ENCODE measurements at regions not wholly inside any gene's neighbourhood (a gene's known extent, or its start where the extent isn't known, plus 50 kb on each side); places are given as distances from the start of the nearest gene placed in this dataset.

DNA sequence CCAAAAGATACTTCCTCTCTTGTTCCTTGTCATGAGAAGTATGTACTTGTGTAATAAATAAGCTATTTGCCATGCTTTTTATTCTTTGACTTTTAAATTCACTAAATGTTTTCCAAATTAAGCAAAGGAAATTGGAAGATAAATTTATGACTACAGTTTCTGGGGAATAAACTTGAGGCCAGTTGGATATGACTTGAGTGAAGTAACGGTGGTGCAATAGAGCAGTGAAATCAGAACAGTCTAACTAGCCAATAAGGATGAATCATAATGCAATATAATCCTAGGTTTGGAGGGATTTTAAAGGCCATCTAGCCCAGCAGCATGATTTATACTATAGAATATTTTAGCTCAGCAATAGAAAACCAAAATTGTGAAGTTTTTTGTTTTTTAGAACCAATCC is 183.8 kb upstream of the TCF21 start:
- Histone ChIP-seq H4K20me1 (ENCODE audit: control insufficient read depth, insufficient read depth, low read depth, low read length) (no peaks in the 10 kb centered on the region), H3F3A (ENCODE audit: control insufficient read depth, insufficient read depth) (no peaks in the 10 kb centered on the region), H3K27ac (ENCODE audit: low read depth, low read length) (no peak overlapping the region), H3K4me3 (ENCODE audit: low read length) (no peak overlapping the region), H3K27me3 (ENCODE audit: control insufficient read depth, low read length) (no peaks in the 10 kb centered on the region), H3K79me2 (ENCODE audit: control insufficient read depth, low read length) (no peaks in the 10 kb centered on the region), H3K4me1 (ENCODE audit: control insufficient read depth, low read length) (no peaks in the 10 kb centered on the region), H3K9me3 (ENCODE audit: control insufficient read depth, insufficient read depth, low read length) (no peaks in the 10 kb centered on the region), H3K36me3 (ENCODE audit: control insufficient read depth, low read length) (no peaks in the 10 kb centered on the region), H3K4me2 (ENCODE audit: low read length) (no peak overlapping the region), H3K9me2 (replicated peaks; ENCODE audit: control insufficient read depth, low read length) (no peaks in the 10 kb centered on the region)
- no peak for TF ChIP-seq EZH2phosphoT487 (IDR thresholded peaks at IDR 0.05; ENCODE audit: borderline replicate concordance, low read length)
- TF ChIP-seq, protein P1, sequence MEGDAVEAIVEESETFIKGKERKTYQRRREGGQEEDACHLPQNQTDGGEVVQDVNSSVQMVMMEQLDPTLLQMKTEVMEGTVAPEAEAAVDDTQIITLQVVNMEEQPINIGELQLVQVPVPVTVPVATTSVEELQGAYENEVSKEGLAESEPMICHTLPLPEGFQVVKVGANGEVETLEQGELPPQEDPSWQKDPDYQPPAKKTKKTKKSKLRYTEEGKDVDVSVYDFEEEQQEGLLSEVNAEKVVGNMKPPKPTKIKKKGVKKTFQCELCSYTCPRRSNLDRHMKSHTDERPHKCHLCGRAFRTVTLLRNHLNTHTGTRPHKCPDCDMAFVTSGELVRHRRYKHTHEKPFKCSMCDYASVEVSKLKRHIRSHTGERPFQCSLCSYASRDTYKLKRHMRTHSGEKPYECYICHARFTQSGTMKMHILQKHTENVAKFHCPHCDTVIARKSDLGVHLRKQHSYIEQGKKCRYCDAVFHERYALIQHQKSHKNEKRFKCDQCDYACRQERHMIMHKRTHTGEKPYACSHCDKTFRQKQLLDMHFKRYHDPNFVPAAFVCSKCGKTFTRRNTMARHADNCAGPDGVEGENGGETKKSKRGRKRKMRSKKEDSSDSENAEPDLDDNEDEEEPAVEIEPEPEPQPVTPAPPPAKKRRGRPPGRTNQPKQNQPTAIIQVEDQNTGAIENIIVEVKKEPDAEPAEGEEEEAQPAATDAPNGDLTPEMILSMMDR (IDR thresholded peaks at IDR 0.05; ENCODE audit: low read depth, low read length, poor library complexity, severe bottlenecking) = no peak

DNA sequence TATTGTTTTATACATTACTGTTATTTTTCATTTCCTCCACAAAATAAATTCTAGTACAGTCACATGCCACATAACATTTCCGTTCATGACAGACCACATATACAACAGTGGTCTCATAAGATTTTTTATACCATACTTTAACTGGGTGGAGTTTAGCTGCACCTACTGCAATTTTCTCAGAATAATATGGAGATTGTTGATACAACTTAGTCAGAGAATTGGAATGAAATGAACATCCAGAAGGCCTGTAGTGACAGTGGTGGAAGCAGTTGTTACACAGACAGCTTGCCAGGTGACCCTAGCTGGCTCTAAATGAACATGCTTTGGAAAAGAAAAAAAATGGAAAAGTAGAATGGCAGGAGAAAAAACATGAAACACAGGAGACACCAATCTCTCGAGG is 183.2 kb upstream of the TCF21 start:
- TF ChIP-seq, protein P1 (IDR thresholded peaks at IDR 0.05; ENCODE audit: low read depth, low read length, poor library complexity, severe bottlenecking) = no peak
- Histone ChIP-seq H3K4me3 (ENCODE audit: low read length) (no peak overlapping the region), H4K20me1 (ENCODE audit: control insufficient read depth, insufficient read depth, low read depth, low read length) (no peaks in the 10 kb centered on the region), H3K4me2 (ENCODE audit: low read length) (no peak overlapping the region), H3K79me2 (ENCODE audit: control insufficient read depth, low read length) (no peaks in the 10 kb centered on the region), H3K36me3 (ENCODE audit: control insufficient read depth, low read length) (no peaks in the 10 kb centered on the region), H3K9me2 (replicated peaks; ENCODE audit: control insufficient read depth, low read length) (no peaks in the 10 kb centered on the region), H3K27me3 (ENCODE audit: control insufficient read depth, low read length) (no peaks in the 10 kb centered on the region), H3K9me3 (ENCODE audit: control insufficient read depth, insufficient read depth, low read length) (no peaks in the 10 kb centered on the region), H3K4me1 (ENCODE audit: control insufficient read depth, low read length) (no peaks in the 10 kb centered on the region), H3F3A (ENCODE audit: control insufficient read depth, insufficient read depth) (no peaks in the 10 kb centered on the region), H3K27ac (ENCODE audit: low read depth, low read length) (no peak overlapping the region)

DNA sequence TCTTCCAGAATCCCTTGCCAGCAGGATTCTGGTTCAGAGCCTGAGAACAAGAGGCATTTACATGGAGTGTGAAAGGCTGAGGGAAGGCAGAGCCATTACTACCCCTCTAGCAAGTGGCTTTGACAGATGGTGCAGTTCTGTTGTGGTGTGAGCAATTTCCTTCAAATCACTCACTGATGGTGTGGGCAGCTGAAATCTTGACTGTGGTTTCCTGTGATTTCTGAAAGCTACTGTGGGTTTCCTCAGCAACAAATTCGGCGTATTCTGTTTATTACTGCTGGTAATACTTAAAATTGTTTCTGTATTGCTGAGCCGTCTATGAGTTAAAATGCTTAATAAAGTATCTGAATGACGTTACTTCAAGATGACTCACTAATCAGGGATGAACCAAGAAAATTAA is 181.5 kb upstream of the TCF21 start:
- Histone ChIP-seq H3K79me2 (ENCODE audit: control insufficient read depth, low read length) (no peaks in the 10 kb centered on the region), H3K4me1 (ENCODE audit: control insufficient read depth, low read length) (no peaks in the 10 kb centered on the region), H3K4me3 (ENCODE audit: low read length) (no peak overlapping the region), H3K9me3 (ENCODE audit: control insufficient read depth, insufficient read depth, low read length) (no peaks in the 10 kb centered on the region), H4K20me1 (ENCODE audit: control insufficient read depth, insufficient read depth, low read depth, low read length) (no peaks in the 10 kb centered on the region), H3K36me3 (ENCODE audit: control insufficient read depth, low read length) (no peaks in the 10 kb centered on the region), H3K27me3 (ENCODE audit: control insufficient read depth, low read length) (no peaks in the 10 kb centered on the region), H3K27ac (ENCODE audit: low read depth, low read length) (no peak overlapping the region), H3K4me2 (ENCODE audit: low read length) (no peak overlapping the region), H3F3A (ENCODE audit: control insufficient read depth, insufficient read depth) (no peaks in the 10 kb centered on the region), H3K9me2 (replicated peaks; ENCODE audit: control insufficient read depth, low read length) (no peaks in the 10 kb centered on the region)
- TF ChIP-seq, protein P1 (IDR thresholded peaks at IDR 0.05; ENCODE audit: low read depth, low read length, poor library complexity, severe bottlenecking) = no peak
- TF ChIP-seq EZH2phosphoT487 (IDR thresholded peaks at IDR 0.05; ENCODE audit: borderline replicate concordance, low read length) = no peak

DNA sequence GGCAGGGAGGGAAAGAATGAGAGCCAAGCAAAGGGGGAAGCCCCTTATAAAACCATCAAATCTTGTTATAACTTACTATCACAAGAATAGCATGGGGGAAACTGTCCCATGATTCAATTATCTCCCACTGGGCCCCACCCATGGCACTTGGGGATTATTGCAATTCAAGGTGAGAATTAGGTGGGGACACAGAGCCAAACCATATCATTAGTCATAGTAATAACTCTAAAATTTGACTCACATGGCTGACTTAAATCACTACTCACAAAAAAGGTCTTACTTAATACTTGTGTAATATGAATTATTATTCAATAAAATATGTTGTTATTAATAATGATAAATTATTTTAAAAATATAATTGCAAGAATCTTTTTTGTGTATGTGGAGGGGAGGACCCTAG is 178.1 kb upstream of the TCF21 start:
- Histone ChIP-seq H3K9me2 (replicated peaks; ENCODE audit: control insufficient read depth, low read length) (no peaks in the 10 kb centered on the region), H3K4me1 (ENCODE audit: control insufficient read depth, low read length) (no peaks in the 10 kb centered on the region), H3K27ac (ENCODE audit: low read depth, low read length) (no peak overlapping the region), H3K79me2 (ENCODE audit: control insufficient read depth, low read length) (no peaks in the 10 kb centered on the region), H3F3A (ENCODE audit: control insufficient read depth, insufficient read depth) (no peaks in the 10 kb centered on the region), H3K9me3 (ENCODE audit: control insufficient read depth, insufficient read depth, low read length) (no peaks in the 10 kb centered on the region), H3K27me3 (ENCODE audit: control insufficient read depth, low read length) (no peaks in the 10 kb centered on the region), H3K4me2 (ENCODE audit: low read length) (no peak overlapping the region), H4K20me1 (ENCODE audit: control insufficient read depth, insufficient read depth, low read depth, low read length) (no peaks in the 10 kb centered on the region), H3K36me3 (ENCODE audit: control insufficient read depth, low read length) (no peaks in the 10 kb centered on the region), H3K4me3 (ENCODE audit: low read length) (no peak overlapping the region)
- TF ChIP-seq, protein P1 (IDR thresholded peaks at IDR 0.05; ENCODE audit: low read depth, low read length, poor library complexity, severe bottlenecking) = no peak
- no peak for TF ChIP-seq EZH2phosphoT487 (IDR thresholded peaks at IDR 0.05; ENCODE audit: borderline replicate concordance, low read length)
